ENCODE measurements at regions not wholly inside any gene's neighbourhood (a gene's known extent, or its start where the extent isn't known, plus 50 kb on each side); places are given as distances from the start of the nearest gene placed in this dataset.

DNA sequence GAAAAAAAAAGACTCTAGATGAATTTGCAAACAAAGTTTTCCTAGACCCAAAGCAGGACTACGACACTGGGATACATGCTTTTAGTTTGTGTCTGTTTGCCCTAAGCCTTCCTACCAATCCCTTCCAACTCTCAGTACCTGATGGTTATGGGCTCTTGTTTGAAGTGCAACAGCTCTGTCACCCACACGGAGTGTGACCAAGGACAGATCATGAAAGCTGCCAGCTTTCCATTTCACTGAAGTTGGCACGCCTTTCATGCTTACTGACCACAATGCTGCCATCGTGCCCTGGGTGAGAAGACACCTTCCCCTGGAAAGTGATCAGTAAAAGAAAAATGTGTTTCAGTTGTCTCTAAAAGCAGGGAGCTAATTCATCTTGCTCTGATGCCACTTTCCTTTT, 312.5 kb upstream of the PTBP2 start:
- Histone ChIP-seq H3K27ac (ENCODE audit: low read length) (no peak overlapping the region), H3K4me1 (ENCODE audit: low read length) (no peaks in the 10 kb centered on the region)

DNA sequence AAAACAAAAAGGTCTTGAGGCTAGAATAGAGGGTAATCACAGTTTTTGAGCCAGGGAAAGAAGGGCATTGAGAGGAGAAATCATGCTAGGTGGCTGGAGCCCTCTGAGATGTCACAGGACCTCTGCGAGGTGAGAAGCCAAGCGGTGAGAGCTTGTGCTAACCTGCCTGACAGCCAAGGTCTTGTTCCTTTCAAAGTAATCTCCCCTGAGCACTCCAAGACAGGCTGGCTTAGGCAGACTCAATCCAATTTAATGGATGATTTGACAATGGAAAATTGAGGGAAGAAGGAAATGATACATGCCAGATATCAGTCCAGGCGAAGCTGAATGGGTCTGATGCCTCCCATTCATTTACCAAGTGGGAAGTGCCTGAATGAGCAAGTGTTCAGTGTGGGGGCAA, 311.9 kb upstream of the PTBP2 start:
- H3K4me1 ChIP-seq (ENCODE audit: low read length), result no peaks in the 10 kb centered on the region
- H3K4me3 ChIP-seq (ENCODE audit: low read length), result no peak overlapping the region

More for the DNA sequence above, 312.5 kb upstream of the PTBP2 start:
- Histone ChIP-seq H3K79me2 (ENCODE audit: low read length) (no peaks in the 10 kb centered on the region), H3K9me3 (ENCODE audit: low read length) (no peaks in the 10 kb centered on the region), H3K4me3 (ENCODE audit: low read length) (no peak overlapping the region), H4K20me1 (ENCODE audit: insufficient read depth, low read depth, low read length) (no peaks in the 10 kb centered on the region), H3K4me2 (ENCODE audit: low read depth, low read length, poor library complexity, severe bottlenecking) (no peak overlapping the region), H3K9me2 (replicated peaks; ENCODE audit: insufficient read depth, low read length) (no peaks in the 10 kb centered on the region), H3K9ac (ENCODE audit: low read length) (no peak overlapping the region), H3K27me3 (ENCODE audit: low read length) (no peaks in the 10 kb centered on the region), H3K36me3 (ENCODE audit: insufficient read depth, low read length) (no peaks in the 10 kb centered on the region), H2AFZ (ENCODE audit: low read length) (no peak overlapping the region)
- no peak for DNase-seq

DNA sequence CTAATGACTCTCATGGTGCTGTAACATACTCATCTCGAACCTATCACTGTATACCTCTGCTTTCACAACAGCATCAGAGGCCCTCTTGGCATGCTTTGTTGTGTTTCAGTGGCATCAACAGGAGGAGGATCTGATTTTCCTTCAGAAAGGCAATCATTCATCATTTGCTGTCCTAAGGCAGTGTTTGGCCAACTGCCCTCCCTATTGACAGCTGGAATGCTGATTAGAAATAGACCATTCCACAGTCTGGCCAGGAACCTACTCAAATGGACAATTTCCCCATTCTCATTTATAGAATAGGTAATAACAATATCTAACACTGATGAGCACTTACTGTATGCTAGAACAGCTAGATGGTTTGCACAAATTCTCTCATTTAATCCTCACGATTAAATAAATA, 310.6 kb upstream of the PTBP2 start:
- H3K9me2 ChIP-seq (replicated peaks; ENCODE audit: insufficient read depth, low read length), result no peaks in the 10 kb centered on the region
- no peak overlapping the region for H3K4me2 ChIP-seq (ENCODE audit: low read depth, low read length, poor library complexity, severe bottlenecking)
- no peaks in the 10 kb centered on the region for H3K4me1 ChIP-seq (ENCODE audit: low read length)
- no peak overlapping the region for H2AFZ ChIP-seq (ENCODE audit: low read length)
- DNase-seq, result no peak
- H3K36me3 ChIP-seq (ENCODE audit: insufficient read depth, low read length), result no peaks in the 10 kb centered on the region
- H3K79me2 ChIP-seq (ENCODE audit: low read length), result no peaks in the 10 kb centered on the region
- no peak overlapping the region for H3K9ac ChIP-seq (ENCODE audit: low read length)
- no peaks in the 10 kb centered on the region for H3K9me3 ChIP-seq (ENCODE audit: low read length)
- H3K27ac ChIP-seq (ENCODE audit: low read length), result no peak overlapping the region
- no peak overlapping the region for H3K4me3 ChIP-seq (ENCODE audit: low read length)
- no peaks in the 10 kb centered on the region for H4K20me1 ChIP-seq (ENCODE audit: insufficient read depth, low read depth, low read length)
- H3K27me3 ChIP-seq (ENCODE audit: low read length), result no peaks in the 10 kb centered on the region

More for the DNA sequence above, 311.9 kb upstream of the PTBP2 start:
- no peak overlapping the region for H3K9ac ChIP-seq (ENCODE audit: low read length)
- no peaks in the 10 kb centered on the region for H4K20me1 ChIP-seq (ENCODE audit: insufficient read depth, low read depth, low read length)
- no peak overlapping the region for H2AFZ ChIP-seq (ENCODE audit: low read length)
- no peaks in the 10 kb centered on the region for H3K27me3 ChIP-seq (ENCODE audit: low read length)
- no peaks in the 10 kb centered on the region for H3K9me2 ChIP-seq (replicated peaks; ENCODE audit: insufficient read depth, low read length)
- H3K4me2 ChIP-seq (ENCODE audit: low read depth, low read length, poor library complexity, severe bottlenecking), result no peak overlapping the region
- no peaks in the 10 kb centered on the region for H3K79me2 ChIP-seq (ENCODE audit: low read length)
- H3K36me3 ChIP-seq (ENCODE audit: insufficient read depth, low read length), result no peaks in the 10 kb centered on the region
- H3K9me3 ChIP-seq (ENCODE audit: low read length), result no peaks in the 10 kb centered on the region
- H3K27ac ChIP-seq (ENCODE audit: low read length), result no peak overlapping the region
- no peak for DNase-seq

DNA sequence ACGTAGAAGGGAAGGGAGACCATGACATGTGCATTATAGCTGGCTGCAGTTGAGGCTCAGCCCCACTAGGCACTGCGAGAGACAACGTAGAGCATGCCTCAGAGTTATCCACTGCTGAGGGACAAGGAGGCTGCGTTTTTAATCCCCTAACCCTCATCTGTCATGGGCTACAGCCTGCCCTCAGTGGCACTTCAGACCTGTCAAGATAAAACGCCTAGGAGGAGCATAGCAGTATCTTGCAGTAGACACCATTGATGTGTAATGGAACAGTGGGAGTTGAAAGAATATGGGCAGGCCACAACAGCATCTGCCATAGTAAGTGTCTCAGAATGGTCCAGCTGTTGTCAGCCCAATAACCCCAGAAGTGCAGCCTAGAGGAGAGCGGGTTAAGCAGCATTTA, 307.0 kb upstream of the PTBP2 start:
- no peaks in the 10 kb centered on the region for H3K79me2 ChIP-seq (ENCODE audit: low read length)
- H3K9me3 ChIP-seq (ENCODE audit: low read length), result no peaks in the 10 kb centered on the region
- no peaks in the 10 kb centered on the region for H3K4me1 ChIP-seq (ENCODE audit: low read length)
- H3K4me3 ChIP-seq (ENCODE audit: low read length), result no peak overlapping the region
- H3K9ac ChIP-seq (ENCODE audit: low read length), result no peak overlapping the region
- no peak for DNase-seq
- H3K4me2 ChIP-seq (ENCODE audit: low read depth, low read length, poor library complexity, severe bottlenecking), result no peak overlapping the region
- no peaks in the 10 kb centered on the region for H3K27me3 ChIP-seq (ENCODE audit: low read length)
- no peaks in the 10 kb centered on the region for H3K36me3 ChIP-seq (ENCODE audit: insufficient read depth, low read length)
- no peak overlapping the region for H2AFZ ChIP-seq (ENCODE audit: low read length)
- no peaks in the 10 kb centered on the region for H3K9me2 ChIP-seq (replicated peaks; ENCODE audit: insufficient read depth, low read length)
- no peak overlapping the region for H3K27ac ChIP-seq (ENCODE audit: low read length)
- H4K20me1 ChIP-seq (ENCODE audit: insufficient read depth, low read depth, low read length), result no peaks in the 10 kb centered on the region

DNA sequence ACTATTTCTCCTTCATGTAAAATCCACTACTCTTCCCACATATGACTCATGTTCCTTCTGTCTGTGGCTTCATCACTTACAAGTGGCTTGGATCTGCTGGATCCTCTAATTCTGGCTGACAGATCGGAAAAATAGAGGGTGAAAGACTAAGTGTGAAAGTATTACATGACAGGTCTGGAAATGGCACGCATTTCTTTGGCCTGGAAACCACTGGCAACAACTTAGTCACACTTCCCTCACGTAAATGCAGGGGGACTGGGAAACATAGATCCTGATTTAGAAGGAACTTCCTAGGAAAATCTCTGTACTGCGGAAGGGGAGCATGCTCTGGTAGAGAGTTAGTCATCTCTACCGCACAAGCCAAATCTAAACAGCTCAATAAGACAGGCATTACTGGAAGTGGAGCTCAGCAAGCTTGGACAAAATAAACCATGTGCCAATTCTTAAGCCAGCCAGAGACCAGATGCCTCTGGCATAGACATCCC, 305.4 kb upstream of the PTBP2 start:
- Histone ChIP-seq H3K4me2 (ENCODE audit: low read depth, low read length, poor library complexity, severe bottlenecking) (no peak overlapping the region), H2AFZ (ENCODE audit: low read length) (no peak overlapping the region)

DNA sequence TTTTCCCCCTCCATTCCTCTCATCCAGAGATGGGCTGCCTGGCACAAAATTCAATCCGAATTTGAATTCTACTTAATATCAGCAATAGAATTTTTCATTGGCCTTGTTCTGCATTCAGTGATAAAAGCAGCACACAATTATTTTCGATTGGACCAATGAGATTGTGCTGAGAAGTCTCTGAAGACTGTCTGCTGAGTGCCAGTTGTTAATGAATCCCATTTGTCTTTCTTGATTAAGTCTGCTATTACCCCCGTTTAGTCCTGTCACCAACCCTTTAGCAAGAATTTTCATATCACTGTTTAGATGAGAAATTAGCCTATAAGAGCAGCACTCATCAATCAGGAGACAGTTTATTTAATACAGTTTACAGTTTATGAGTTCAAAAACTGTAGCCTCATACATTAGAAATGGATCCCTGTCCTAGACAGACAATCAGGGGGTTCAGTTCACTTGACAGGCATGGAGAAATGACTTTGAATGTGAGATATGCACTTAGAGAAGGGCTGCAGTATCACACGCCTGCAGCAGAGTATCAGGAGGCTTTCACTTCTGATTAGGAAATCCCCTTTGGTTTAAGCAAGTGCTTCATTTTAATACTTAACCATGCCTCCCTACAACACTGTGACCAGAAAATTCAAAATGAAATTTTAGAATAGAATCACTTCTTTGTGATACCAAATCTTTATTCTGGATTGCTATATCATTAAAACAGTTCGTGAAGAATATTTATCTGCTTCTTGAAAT, 304.7 kb upstream of the PTBP2 start:
- H3K9me3 ChIP-seq (ENCODE audit: low read length), result no peaks in the 10 kb centered on the region
- no peak overlapping the region for H2AFZ ChIP-seq (ENCODE audit: low read length)
- no peaks in the 10 kb centered on the region for H3K36me3 ChIP-seq (ENCODE audit: insufficient read depth, low read length)
- no peaks in the 10 kb centered on the region for H3K79me2 ChIP-seq (ENCODE audit: low read length)
- no peaks in the 10 kb centered on the region for H3K4me1 ChIP-seq (ENCODE audit: low read length)
- no peak overlapping the region for H3K4me2 ChIP-seq (ENCODE audit: low read depth, low read length, poor library complexity, severe bottlenecking)
- no peak overlapping the region for H3K27ac ChIP-seq (ENCODE audit: low read length)
- H3K9ac ChIP-seq (ENCODE audit: low read length), result no peak overlapping the region
- no peaks in the 10 kb centered on the region for H3K27me3 ChIP-seq (ENCODE audit: low read length)
- H3K9me2 ChIP-seq (replicated peaks; ENCODE audit: insufficient read depth, low read length), result no peaks in the 10 kb centered on the region
- H4K20me1 ChIP-seq (ENCODE audit: insufficient read depth, low read depth, low read length), result no peaks in the 10 kb centered on the region
- DNase-seq, result no peak
- no peak overlapping the region for H3K4me3 ChIP-seq (ENCODE audit: low read length)

More for the DNA sequence above, 305.4 kb upstream of the PTBP2 start:
- Histone ChIP-seq H3K9ac (ENCODE audit: low read length) (no peak overlapping the region), H3K27ac (ENCODE audit: low read length) (no peak overlapping the region), H3K4me1 (ENCODE audit: low read length) (no peaks in the 10 kb centered on the region), H3K27me3 (ENCODE audit: low read length) (no peaks in the 10 kb centered on the region), H3K36me3 (ENCODE audit: insufficient read depth, low read length) (no peaks in the 10 kb centered on the region), H3K4me3 (ENCODE audit: low read length) (no peak overlapping the region), H4K20me1 (ENCODE audit: insufficient read depth, low read depth, low read length) (no peaks in the 10 kb centered on the region), H3K9me2 (replicated peaks; ENCODE audit: insufficient read depth, low read length) (no peaks in the 10 kb centered on the region), H3K79me2 (ENCODE audit: low read length) (no peaks in the 10 kb centered on the region), H3K9me3 (ENCODE audit: low read length) (no peaks in the 10 kb centered on the region)
- DNase-seq, result no peak

DNA sequence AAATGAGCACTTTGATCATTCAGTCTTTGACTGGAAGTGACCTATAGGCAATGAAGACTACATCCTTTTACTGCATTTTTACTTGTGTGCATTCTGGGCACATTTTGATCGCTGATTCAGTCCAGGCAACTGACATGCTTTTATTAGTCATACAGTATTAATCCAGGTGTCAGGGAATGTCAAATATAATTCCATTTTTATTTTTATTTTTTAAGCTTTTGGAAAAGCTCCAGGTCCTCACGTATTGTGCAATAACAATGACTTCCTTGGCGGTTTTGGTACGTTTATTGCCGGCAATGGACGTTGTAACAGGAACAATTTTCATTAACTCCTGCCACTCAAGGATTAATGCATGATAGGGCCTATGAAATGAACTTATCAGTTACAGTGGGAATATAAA, 302.6 kb upstream of the PTBP2 start:
- H3K9me3 ChIP-seq (ENCODE audit: low read length), result no peaks in the 10 kb centered on the region
- H3K4me1 ChIP-seq (ENCODE audit: low read length), result no peaks in the 10 kb centered on the region
- no peaks in the 10 kb centered on the region for H3K27me3 ChIP-seq (ENCODE audit: low read length)
- DNase-seq, result no peak
- no peak overlapping the region for H2AFZ ChIP-seq (ENCODE audit: low read length)
- H3K27ac ChIP-seq (ENCODE audit: low read length), result no peak overlapping the region
- H3K36me3 ChIP-seq (ENCODE audit: insufficient read depth, low read length), result no peaks in the 10 kb centered on the region
- H3K79me2 ChIP-seq (ENCODE audit: low read length), result no peaks in the 10 kb centered on the region
- H3K9me2 ChIP-seq (replicated peaks; ENCODE audit: insufficient read depth, low read length), result no peaks in the 10 kb centered on the region
- no peaks in the 10 kb centered on the region for H4K20me1 ChIP-seq (ENCODE audit: insufficient read depth, low read depth, low read length)
- H3K9ac ChIP-seq (ENCODE audit: low read length), result no peak overlapping the region
- H3K4me2 ChIP-seq (ENCODE audit: low read depth, low read length, poor library complexity, severe bottlenecking), result no peak overlapping the region
- no peak overlapping the region for H3K4me3 ChIP-seq (ENCODE audit: low read length)

DNA sequence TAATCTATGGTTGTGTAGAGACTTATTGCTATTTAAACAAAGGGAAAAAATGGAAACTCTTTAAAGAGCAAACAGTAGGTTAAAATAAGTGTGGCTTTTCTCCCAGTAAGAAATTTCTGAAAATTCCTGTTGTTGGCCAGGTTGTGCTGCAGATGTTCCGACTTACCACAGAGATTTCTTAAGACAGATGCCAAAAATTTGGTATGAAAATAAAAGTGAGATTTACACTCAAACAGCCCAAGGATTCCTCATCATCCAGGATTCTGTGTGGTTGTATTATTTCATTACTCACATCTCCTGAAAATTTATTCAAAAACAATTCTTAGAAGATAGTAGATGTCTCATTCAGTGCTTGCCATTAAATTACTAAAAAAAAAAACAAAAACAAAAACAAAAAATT, 296.7 kb upstream of the PTBP2 start:
- Histone ChIP-seq H3K36me3 (ENCODE audit: insufficient read depth, low read length) (no peaks in the 10 kb centered on the region), H3K79me2 (ENCODE audit: low read length) (no peaks in the 10 kb centered on the region), H2AFZ (ENCODE audit: low read length) (no peak overlapping the region), H3K9ac (ENCODE audit: low read length) (no peak overlapping the region), H3K4me3 (ENCODE audit: low read length) (no peak overlapping the region), H3K4me2 (ENCODE audit: low read depth, low read length, poor library complexity, severe bottlenecking) (no peak overlapping the region), H3K27ac (ENCODE audit: low read length) (no peak overlapping the region), H3K27me3 (ENCODE audit: low read length) (no peaks in the 10 kb centered on the region), H3K9me3 (ENCODE audit: low read length) (no peaks in the 10 kb centered on the region), H3K9me2 (replicated peaks; ENCODE audit: insufficient read depth, low read length) (no peaks in the 10 kb centered on the region), H4K20me1 (ENCODE audit: insufficient read depth, low read depth, low read length) (no peaks in the 10 kb centered on the region), H3K4me1 (ENCODE audit: low read length) (no peaks in the 10 kb centered on the region)
- no peak for DNase-seq
